GM12864 (cell line): ENCODE measurements at regions not wholly inside any gene's neighbourhood (a gene's known extent, or its start where the extent isn't known, plus 50 kb on each side); places are given as distances from the start of the nearest gene placed in this dataset.

ENCODE experiments used
- DNase-seq: peaks from one replicate; pipeline ENCODE4 v3.0.0-alpha.2; 2011; ENCODE audit warnings: low read depth
- H3K4me3 ChIP-seq: 2 replicates; pipeline ENCODE4 v1.5.1; 2011; ENCODE audit warnings: mild to moderate bottlenecking, low read depth, low read length, control low read depth
- TF ChIP-seq, protein P1 (sequence below): IDR thresholded peaks from 2 replicates; pipeline ENCODE4 v1.5.1; 2011; ENCODE audit warnings: low read depth, mild to moderate bottlenecking, moderate library complexity, low read length, control low read depth, inconsistent platforms; ENCODE audit errors: missing control alignments

DNA sequence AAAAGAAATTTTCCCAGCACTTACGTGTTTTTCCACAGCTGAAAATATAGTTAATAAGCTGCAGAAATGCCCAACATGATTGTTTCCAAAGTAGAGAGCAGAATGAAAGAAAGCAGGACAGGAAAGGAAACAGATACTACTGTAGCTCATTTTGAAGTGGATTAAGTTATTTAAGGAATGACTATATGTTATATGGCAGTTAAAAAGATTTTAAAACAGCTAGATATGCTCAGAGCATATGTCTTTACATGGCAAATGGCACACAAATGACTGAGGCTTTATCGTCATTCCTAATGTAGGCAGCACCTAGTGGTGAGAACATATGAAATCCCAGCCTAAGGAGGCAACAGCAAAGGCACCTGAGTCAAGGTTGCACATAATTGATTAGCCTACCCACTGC is 106.6 kb upstream of the SEMA6D start:
- no peak for DNase-seq
- TF ChIP-seq, protein P1, sequence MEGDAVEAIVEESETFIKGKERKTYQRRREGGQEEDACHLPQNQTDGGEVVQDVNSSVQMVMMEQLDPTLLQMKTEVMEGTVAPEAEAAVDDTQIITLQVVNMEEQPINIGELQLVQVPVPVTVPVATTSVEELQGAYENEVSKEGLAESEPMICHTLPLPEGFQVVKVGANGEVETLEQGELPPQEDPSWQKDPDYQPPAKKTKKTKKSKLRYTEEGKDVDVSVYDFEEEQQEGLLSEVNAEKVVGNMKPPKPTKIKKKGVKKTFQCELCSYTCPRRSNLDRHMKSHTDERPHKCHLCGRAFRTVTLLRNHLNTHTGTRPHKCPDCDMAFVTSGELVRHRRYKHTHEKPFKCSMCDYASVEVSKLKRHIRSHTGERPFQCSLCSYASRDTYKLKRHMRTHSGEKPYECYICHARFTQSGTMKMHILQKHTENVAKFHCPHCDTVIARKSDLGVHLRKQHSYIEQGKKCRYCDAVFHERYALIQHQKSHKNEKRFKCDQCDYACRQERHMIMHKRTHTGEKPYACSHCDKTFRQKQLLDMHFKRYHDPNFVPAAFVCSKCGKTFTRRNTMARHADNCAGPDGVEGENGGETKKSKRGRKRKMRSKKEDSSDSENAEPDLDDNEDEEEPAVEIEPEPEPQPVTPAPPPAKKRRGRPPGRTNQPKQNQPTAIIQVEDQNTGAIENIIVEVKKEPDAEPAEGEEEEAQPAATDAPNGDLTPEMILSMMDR = no peak
- H3K4me3 ChIP-seq = no peak overlapping the region

GRCh38 chr15:47614360-47615011 is 102.8 kb upstream of the SEMA6D start:
- H3K4me3 ChIP-seq = no peak overlapping the region
- TF ChIP-seq, protein P1 = no peak
- DNase-seq = no peak

DNA sequence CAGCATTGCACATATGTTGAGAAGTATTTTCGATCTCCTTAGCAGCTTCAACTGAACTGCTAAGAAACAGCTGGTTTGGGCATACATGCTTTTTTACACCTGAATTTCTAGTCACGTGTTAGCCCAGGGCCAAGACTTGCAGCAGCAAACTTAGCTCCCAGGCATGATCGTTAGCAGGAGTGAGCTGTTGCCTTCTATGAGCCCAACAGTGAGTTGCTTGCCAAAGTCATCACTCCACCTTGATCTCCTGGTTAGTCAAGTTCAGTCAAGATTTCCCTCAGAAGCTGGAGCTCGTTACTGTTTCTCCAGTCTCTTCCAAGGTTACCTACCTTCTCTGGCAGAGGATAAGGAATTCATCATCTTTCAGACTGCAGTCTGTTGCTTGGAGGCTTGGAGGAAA is 100.4 kb upstream of the SEMA6D start:
- TF ChIP-seq, protein P1 = no peak
- no peak overlapping the region for H3K4me3 ChIP-seq
- no peak for DNase-seq

DNA sequence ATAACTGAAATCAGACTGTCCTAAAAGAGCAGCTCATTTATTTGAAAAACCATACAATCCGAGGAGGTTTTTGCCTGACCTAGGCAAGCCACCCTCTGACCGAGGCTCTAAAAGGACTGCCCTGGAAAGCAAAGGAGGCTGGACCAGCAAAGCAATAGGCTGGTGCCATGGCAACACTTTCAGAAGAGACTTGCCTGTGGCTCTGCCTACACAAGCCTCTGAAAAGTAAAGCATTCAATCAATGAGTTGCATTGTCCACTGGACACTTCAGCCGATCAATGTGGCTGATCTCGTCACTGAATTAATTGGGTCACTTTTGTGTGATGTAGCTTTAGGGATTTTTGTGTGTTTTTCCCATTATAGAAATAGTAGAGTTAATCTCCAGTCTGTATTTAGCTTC is 99.1 kb upstream of the SEMA6D start:
- TF ChIP-seq, protein P1 = no peak
- DNase-seq = no peak
- H3K4me3 ChIP-seq = no peak overlapping the region

DNA sequence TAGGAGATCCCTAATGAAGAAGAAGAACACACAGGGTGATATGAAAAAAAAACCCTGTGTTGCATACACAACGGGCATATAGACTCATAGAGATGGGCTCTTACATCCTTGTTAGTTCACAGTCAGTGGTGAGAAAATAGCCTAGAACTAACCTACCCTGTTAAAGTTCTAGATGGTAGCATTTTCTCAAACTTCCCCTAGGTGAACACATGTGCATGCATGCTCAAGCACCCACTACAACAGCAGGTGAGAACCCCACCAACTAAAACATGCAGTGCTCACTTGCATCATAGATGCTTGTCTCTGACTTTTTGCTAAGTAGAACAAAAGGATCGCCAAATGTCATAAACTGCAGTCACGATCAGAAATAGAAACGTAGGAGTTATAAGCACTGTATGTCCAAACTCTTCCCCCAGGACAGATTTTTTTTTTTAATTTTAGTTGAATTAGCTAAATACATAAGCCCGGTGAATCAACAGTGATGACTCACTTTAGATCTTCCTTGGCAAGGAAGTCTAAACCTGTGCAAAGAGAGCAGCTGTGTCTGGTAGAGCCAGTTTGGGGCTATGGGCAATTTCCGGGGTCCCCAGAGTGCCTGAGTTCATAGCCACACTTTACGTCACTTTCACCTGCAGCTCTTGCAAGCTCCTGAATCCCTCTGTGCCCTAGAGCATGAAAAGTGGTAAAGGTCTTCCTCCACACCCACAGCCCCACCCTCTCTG is 96.2 kb upstream of the SEMA6D start:
- TF ChIP-seq, protein P1 = no peak
- DNase-seq = no peak
- no peak overlapping the region for H3K4me3 ChIP-seq

DNA sequence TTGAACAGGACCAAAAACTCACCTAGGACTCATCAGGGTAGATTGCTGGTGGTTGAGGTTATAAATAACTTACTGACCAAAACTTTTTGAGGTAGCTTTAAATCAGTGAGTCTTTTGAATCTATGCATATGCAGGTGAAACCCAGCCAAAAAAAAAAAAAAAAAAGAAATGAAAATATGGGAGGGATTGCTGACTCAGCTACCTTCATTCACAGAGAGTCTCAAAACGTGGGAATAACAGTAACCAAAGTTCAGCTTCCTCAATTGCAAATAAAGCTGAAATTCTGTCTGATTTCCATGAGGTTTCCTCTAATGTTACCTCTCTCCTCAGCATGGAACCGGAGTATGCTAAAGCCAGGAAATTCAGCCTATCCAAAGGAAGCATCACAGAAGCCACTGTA is 95.2 kb upstream of the SEMA6D start:
- DNase-seq = no peak
- TF ChIP-seq, protein P1 = no peak
- H3K4me3 ChIP-seq = no peak overlapping the region

- TF ChIP-seq, protein P1 = no peak
- DNase-seq = no peak
- H3K4me3 ChIP-seq = no peak overlapping the region
Measured at GRCh38 chr15:47624503-47624902, 92.8 kb upstream of the SEMA6D start.
